ENCODE measurements at regions not wholly inside any gene's neighbourhood (a gene's known extent, or its start where the extent isn't known, plus 50 kb on each side); places are given as distances from the start of the nearest gene placed in this dataset.
"Not testable (repeated sequence)": the region's sequence is repeated elsewhere in the genome, so short reads cannot be mapped to it uniquely, and the experiment has no call there.

GRCh38 chr2:83933749-83934148 is 525.3 kb downstream of the SUCLG1 start:
- CTCF ChIA-PET = no interaction called here

GRCh38 chr2:83923531-83923930 is 535.5 kb downstream of the SUCLG1 start:
- H3K27me3 Mint-ChIP-seq = peaks cover 2% of the 10 kb centered on the region
- H3K36me3 Mint-ChIP-seq = no peaks in the 10 kb centered on the region
- no peaks in the 10 kb centered on the region for H3K4me1 Mint-ChIP-seq
- ATAC-seq = no peak
- H3K27ac Mint-ChIP-seq = no peak overlapping the region
- no peaks in the 10 kb centered on the region for H3K9me3 Mint-ChIP-seq (ENCODE audit: low read depth)
- H3K4me3 Mint-ChIP-seq = no peak overlapping the region
- no peak for DNase-seq
- CTCF ChIA-PET = no interaction called here

More at GRCh38 chr2:83933749-83934148, 525.3 kb downstream of the SUCLG1 start:
- no peaks in the 10 kb centered on the region for H3K4me1 Mint-ChIP-seq
- DNase-seq (no peak), ATAC-seq (no peak)
- no peaks in the 10 kb centered on the region for H3K36me3 Mint-ChIP-seq
- no peaks in the 10 kb centered on the region for H3K9me3 Mint-ChIP-seq (ENCODE audit: low read depth)
- H3K4me3 Mint-ChIP-seq = no peak overlapping the region
- H3K27me3 Mint-ChIP-seq = no peaks in the 10 kb centered on the region
- no peak overlapping the region for H3K27ac Mint-ChIP-seq

- Mint-ChIP-seq H3K36me3 (no peaks in the 10 kb centered on the region), H3K27me3 (peaks cover 2% of the 10 kb centered on the region), H3K27ac (no peak overlapping the region), H3K4me3 (no peak overlapping the region), H3K9me3 (ENCODE audit: low read depth) (no peaks in the 10 kb centered on the region), H3K4me1 (no peaks in the 10 kb centered on the region)
- DNase-seq (no peak), ATAC-seq (no peak)
- CTCF ChIA-PET = no interaction called here
These were observed 542.5 kb downstream of the SUCLG1 start for GRCh38 chr2:83916559-83916958.

GRCh38 chr2:83915381-83915780 is 543.7 kb downstream of the SUCLG1 start:
- Mint-ChIP-seq H3K4me1 (no peaks in the 10 kb centered on the region), H3K36me3 (no peaks in the 10 kb centered on the region), H3K27me3 (peaks cover 2% of the 10 kb centered on the region), H3K9me3 (ENCODE audit: low read depth) (no peaks in the 10 kb centered on the region), H3K4me3 (no peak overlapping the region), H3K27ac (no peak overlapping the region)
- ATAC-seq (no peak), DNase-seq (no peak)
- CTCF ChIA-PET = no interaction called here

GRCh38 chr2:83908750-83909149 is 550.3 kb downstream of the SUCLG1 start:
- H3K27ac Mint-ChIP-seq = no peak overlapping the region
- no peaks in the 10 kb centered on the region for H3K4me1 Mint-ChIP-seq
- CTCF ChIA-PET = no interaction called here
- no peaks in the 10 kb centered on the region for H3K36me3 Mint-ChIP-seq
- DNase-seq (no peak), ATAC-seq (no peak)
- H3K4me3 Mint-ChIP-seq = no peak overlapping the region
- H3K9me3 Mint-ChIP-seq (ENCODE audit: low read depth) = no peaks in the 10 kb centered on the region
- no peaks in the 10 kb centered on the region for H3K27me3 Mint-ChIP-seq

DNA sequence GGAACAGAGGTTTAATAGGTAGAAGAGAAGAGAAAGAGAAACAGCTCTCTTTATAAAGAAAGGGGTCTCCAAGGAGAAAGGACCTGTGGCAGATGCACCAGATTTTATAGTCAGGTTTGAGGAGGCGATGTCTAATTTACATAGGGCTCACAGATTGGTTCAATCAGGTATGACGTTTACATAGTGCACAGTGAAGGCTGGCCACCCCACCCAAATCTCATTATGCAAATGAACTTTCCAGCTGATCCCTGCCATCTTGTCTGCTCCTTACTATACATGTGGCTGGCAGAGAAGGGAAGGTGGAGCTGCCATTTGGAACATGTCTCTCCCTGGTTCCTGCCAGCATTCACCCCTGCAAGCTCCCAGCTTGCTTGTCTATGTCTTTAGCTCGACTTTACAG is 557.8 kb downstream of the SUCLG1 start:
- Mint-ChIP-seq H3K4me3 (no peak overlapping the region), H3K27ac (no peak overlapping the region), H3K4me1 (no peaks in the 10 kb centered on the region), H3K27me3 (no peaks in the 10 kb centered on the region), H3K9me3 (ENCODE audit: low read depth) (no peaks in the 10 kb centered on the region), H3K36me3 (no peaks in the 10 kb centered on the region)
- ATAC-seq (no peak), DNase-seq (no peak)
- CTCF ChIA-PET = no interaction called here

- Mint-ChIP-seq H3K9me3 (ENCODE audit: low read depth) (no peaks in the 10 kb centered on the region), H3K4me1 (no peaks in the 10 kb centered on the region), H3K36me3 (no peaks in the 10 kb centered on the region), H3K27me3 (no peaks in the 10 kb centered on the region), H3K4me3 (no peak overlapping the region), H3K27ac (no peak overlapping the region)
- CTCF ChIA-PET = no interaction called here
- DNase-seq (no peak), ATAC-seq (no peak)
These were observed 558.2 kb downstream of the SUCLG1 start for GRCh38 chr2:83900862-83901261.

- no peak overlapping the region for H3K4me3 Mint-ChIP-seq
- H3K9me3 Mint-ChIP-seq (ENCODE audit: low read depth) = no peaks in the 10 kb centered on the region
- no peaks in the 10 kb centered on the region for H3K4me1 Mint-ChIP-seq
- ATAC-seq (no peak), DNase-seq (no peak)
- H3K27ac Mint-ChIP-seq = no peak overlapping the region
- H3K36me3 Mint-ChIP-seq = no peaks in the 10 kb centered on the region
- CTCF ChIA-PET = no interaction called here
- no peaks in the 10 kb centered on the region for H3K27me3 Mint-ChIP-seq
These were observed 559.8 kb downstream of the SUCLG1 start for GRCh38 chr2:83899271-83899670.

DNA sequence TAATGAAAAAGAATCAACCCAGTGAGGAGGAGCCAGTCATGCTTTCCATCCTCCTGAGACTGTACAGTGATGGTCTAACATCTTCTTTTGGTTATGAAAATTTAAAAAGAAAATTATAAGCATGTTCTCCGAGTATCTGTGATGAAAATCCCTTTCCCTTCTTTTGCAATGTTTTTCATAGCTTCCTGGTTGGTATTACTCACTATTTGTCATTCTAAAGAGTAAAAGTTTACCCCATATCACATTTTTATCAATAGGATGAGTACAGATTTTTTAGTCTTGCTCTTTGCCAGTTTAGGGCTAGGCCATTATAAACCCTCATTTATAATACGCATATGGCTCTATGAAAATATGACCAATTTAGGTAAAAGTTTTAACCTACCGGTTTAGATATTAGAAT is 564.1 kb downstream of the SUCLG1 start:
- Mint-ChIP-seq H3K9me3 (ENCODE audit: low read depth) (no peaks in the 10 kb centered on the region), H3K4me1 (no peaks in the 10 kb centered on the region), H3K27ac (no peak overlapping the region), H3K4me3 (no peak overlapping the region), H3K27me3 (no peaks in the 10 kb centered on the region), H3K36me3 (no peaks in the 10 kb centered on the region)
- ATAC-seq (no peak), DNase-seq (no peak)
- CTCF ChIA-PET = no interaction called here

DNA sequence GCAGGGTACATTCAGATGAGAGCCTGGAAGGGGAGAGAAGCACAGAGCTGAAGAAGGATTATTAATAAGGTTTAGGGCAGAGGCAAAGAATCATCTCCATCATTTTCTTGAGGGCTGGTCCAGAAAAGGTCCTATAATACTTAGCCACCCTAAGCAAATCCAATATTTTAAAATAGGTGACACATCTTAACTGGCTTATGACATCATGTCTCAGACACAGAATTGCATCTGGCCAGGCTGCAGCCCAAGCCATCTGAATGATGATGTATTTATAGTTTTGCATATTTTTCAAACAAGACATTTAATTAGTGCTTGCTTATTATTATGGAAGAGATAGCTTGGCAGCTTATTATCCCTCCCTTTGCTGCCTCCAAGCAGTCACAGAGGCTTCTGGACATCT is 571.3 kb downstream of the SUCLG1 start:
- CTCF ChIA-PET = no interaction called here
- DNase-seq (no peak), ATAC-seq (no peak)
- H3K36me3 Mint-ChIP-seq = no peaks in the 10 kb centered on the region
- no peaks in the 10 kb centered on the region for H3K27me3 Mint-ChIP-seq
- no peaks in the 10 kb centered on the region for H3K4me1 Mint-ChIP-seq
- H3K4me3 Mint-ChIP-seq = no peak overlapping the region
- no peak overlapping the region for H3K27ac Mint-ChIP-seq
- H3K9me3 Mint-ChIP-seq (ENCODE audit: low read depth) = no peaks in the 10 kb centered on the region

DNA sequence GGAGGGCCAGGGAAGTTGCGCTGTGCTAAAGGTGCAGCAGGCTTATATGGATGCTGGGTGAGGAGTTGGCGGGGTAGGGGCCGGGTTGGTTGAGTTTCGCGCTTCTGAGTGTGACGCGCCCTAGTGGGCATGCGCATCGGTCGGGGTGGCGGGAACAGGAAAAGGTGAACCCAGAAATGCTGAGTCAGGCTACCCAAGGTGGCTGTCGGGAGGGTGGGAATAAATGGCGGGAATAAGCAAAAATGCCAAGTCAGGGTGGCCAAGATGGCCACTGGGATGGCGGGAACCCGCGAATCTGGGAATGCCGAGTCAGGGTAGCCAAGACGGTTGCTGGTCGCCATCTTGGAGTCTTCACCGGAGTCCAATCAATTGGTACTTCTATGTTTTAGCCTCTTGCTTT is 580.0 kb downstream of the SUCLG1 start:
- Mint-ChIP-seq H3K27ac (no peak overlapping the region), H3K27me3 (no peaks in the 10 kb centered on the region), H3K36me3 (no peaks in the 10 kb centered on the region), H3K4me3 (no peak overlapping the region), H3K4me1 (no peaks in the 10 kb centered on the region), H3K9me3 (ENCODE audit: low read depth) (peaks cover 14% of the 10 kb centered on the region)
- CTCF ChIA-PET = no interaction called here
- ATAC-seq (no peak), DNase-seq (no peak)

DNA sequence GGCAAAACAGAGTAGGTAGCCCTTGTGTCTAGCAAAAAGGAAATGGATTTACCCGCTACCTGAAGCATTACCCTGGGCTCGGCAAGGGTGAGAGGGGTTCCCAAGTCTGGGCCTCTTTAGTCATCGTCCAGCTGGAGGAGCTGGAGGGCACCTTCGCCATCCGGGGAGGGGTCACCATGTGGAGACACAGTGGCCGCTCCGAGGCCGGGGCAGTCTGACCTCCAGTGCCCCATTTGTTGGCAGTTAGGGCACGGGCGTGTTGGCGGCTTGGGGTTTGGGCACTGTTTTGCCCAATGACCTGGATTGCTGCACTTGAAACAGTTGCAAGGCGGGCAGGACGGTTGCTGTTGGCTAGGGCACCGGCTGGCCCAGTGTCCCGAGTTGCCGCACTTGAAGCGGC is 581.8 kb downstream of the SUCLG1 start:
- H3K27ac Mint-ChIP-seq, H3K4me3 Mint-ChIP-seq, H3K36me3 Mint-ChIP-seq, DNase-seq, H3K27me3 Mint-ChIP-seq, ATAC-seq, CTCF ChIA-PET, H3K4me1 Mint-ChIP-seq: not testable (repeated sequence)
- H3K9me3 Mint-ChIP-seq (ENCODE audit: low read depth) = peaks cover 18% of the 10 kb centered on the region

GRCh38 chr2:83874712-83875430 is 584.2 kb downstream of the SUCLG1 start:
- H3K9me3 Mint-ChIP-seq (ENCODE audit: low read depth) = peaks cover 18% of the 10 kb centered on the region
- no peak for ATAC-seq
- H3K27ac Mint-ChIP-seq = no peak overlapping the region
- no peaks in the 10 kb centered on the region for H3K36me3 Mint-ChIP-seq
- no peak overlapping the region for H3K4me3 Mint-ChIP-seq
- DNase-seq = no peak
- no peaks in the 10 kb centered on the region for H3K4me1 Mint-ChIP-seq
- CTCF ChIA-PET = no interaction called here
- no peaks in the 10 kb centered on the region for H3K27me3 Mint-ChIP-seq

- Mint-ChIP-seq H3K9me3 (ENCODE audit: low read depth) (peaks cover 18% of the 10 kb centered on the region), H3K27ac (no peak overlapping the region), H3K4me3 (no peak overlapping the region), H3K27me3 (no peaks in the 10 kb centered on the region), H3K36me3 (no peaks in the 10 kb centered on the region), H3K4me1 (no peaks in the 10 kb centered on the region)
- no peak for ATAC-seq
- CTCF ChIA-PET = no interaction called here
- no peak for DNase-seq
These were observed 585.0 kb downstream of the SUCLG1 start for GRCh38 chr2:83874066-83874465.

DNA sequence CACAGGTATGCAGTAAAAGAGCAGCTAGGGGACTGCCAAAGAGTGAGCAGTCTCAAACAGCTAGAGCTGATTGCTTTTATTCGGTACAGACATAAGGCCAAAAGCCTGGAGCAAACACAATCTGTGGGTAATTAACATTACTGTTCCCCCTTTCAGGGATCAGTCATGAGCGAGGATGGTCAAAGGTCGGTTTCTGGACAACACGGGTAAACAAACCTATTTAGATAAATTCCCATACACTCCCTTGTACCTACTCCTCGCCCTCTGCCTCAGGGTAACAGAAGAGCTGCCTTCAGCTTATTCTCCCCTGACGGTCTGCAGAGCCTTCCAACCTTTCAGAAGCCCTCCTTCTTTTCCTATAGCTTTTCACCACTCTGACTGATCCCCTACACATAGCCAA is 586.0 kb downstream of the SUCLG1 start:
- DNase-seq = no peak
- Mint-ChIP-seq H3K36me3 (no peaks in the 10 kb centered on the region), H3K27ac (no peak overlapping the region), H3K27me3 (no peaks in the 10 kb centered on the region), H3K4me3 (no peak overlapping the region), H3K4me1 (no peaks in the 10 kb centered on the region), H3K9me3 (ENCODE audit: low read depth) (peaks cover 17% of the 10 kb centered on the region)
- CTCF ChIA-PET = no interaction called here
- ATAC-seq = no peak

Measured in activated CD8-positive, alpha-beta memory T cell treated with anti-CD3 and anti-CD28 coated beads, Interleukin-2, amount 10 ng/mL, durations not matched to agents 7 days and 5 days (primary cell).